Renal pelvis (tissue), 1 donor: ENCODE measurements at regions not wholly inside any gene's neighbourhood (a gene's known extent, or its start where the extent isn't known, plus 50 kb on each side); places are given as distances from the start of the nearest gene placed in this dataset.

Experiments
- DNase-seq: peaks from one replicate; pipeline ENCODE4 v3.0.0-alpha.2; 2013

DNA sequence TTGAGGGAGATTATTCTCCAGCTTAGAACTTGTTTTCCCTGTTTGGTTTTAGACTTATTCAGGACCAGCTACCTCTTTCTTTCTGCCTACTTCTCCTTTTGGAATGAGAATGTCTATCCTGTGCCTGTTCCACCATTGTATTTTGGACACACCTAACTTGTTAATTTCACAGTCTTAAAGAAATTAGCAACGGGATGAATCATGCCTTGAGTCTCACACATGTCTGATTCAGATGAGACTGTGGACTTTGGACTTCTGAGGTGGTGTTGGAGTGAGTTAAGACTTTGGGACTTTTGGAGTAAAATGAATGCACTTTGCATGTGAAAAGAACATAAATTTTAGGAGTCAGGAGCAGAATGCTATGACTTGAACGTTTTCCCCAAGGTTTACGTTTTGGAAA is 581.4 kb downstream of the CDH11 start:
- DNase-seq = no peak

DNA sequence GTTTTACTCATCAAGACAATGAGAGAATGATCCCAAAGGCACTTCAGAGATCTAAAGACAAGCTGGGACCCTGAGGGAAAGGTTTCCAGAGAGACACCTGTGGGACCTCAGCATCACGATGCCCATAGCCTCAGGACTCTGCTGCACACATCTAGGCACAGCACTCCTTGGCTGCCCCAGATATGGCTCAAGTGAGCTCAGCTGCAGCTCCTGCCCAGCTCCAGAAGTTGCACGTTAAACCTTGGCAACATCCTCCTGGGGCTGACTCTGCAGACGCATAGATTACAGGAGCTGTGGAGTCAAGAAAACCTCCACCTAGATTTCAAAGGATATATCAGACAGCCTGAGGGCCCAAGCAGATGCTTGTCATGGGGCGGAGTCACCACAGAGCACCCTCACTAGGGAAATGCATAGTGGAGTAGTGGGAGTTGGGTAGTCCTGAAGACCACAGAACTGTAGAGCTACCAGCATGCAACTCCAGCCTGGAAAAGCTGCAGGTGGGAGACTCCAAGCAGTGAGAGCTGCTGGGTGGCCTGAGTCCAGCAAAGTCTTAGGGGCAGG is 582.0 kb downstream of the CDH11 start:
- DNase-seq = no peak

DNA sequence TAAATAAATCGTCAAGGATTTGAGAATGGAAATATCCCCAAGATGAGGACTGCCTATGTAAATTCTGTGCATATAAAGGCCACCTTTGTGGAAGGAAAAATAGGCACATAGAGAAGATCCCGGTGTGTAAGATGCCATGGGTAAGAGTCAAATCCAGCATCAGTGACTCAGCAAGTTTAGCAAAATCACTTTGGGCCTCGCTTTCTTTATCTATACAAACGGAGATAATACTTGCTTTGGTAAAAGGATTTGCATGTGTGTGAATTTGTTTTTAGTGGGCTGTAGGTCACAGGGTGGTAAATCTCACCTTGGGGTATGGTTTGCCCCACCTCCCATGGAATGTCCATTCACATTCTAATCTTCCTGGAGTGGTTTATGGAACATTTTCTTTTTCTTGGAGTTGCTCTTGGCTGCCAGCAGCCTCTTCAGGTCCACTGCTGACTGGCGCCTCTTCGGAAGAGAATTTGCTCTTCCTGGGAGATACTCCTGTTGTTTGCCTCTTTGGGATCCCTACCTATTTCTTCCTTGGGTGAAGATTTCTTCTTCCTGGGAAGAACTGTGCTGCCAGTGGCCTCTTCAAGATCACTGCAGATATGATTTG is 587.6 kb downstream of the CDH11 start:
- no peak for DNase-seq

DNA sequence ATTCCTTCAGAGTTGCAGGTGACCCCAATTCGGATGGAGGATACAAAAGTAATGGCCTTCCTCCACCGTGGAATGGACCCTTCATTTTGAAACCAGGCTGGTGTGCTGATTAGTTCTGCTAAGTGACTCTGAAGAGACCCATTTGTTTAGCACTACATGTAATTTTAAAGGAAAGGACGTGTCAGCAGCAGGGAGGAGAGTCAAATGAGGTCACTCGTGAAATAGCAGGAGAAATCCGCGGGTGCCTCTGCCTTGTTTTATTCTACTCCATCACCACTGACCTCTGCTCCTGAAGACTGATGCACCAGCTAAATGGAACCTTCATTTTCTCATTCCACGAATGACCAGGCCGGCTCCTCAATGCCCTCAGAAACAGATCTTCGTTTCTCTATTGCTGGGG is 589.2 kb downstream of the CDH11 start:
- DNase-seq = no peak

DNA sequence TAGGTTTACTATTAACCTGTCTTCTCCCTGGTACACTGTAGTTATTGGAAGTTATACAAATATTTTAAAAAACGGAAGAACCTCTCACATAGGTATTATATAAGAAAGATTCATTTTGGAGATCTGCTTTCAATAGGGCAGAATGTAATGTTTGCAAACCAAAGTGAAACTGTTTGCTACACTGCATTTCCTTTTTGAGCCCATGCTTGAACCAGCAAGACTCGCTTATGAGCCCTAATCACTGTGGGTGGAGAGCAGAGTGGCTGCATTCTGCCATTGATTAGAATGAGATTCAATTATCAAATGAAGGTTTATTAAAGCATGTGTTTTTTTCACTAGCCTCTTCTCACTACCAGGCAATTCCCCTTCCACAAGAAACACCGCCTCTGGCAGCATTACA is 589.7 kb downstream of the CDH11 start:
- DNase-seq = no peak

DNA sequence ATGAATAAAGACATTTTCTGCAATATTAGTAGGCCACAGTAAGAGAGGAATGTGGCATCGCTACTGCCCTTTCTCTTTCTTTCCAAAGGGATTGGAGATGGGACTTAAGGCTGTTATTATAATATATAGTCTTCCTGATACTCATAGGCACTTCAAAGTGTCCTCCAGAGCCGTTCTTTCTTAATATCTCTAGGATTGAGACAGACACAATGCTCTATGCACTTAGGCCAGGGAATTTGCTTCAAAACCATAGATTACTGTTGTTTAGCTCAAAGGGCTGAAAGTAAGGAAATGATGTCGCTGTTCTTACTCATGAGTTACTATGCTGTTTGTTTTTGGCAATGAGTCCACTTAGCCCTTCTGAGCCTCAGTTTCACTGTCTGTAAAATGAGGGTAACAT is 590.5 kb downstream of the CDH11 start:
- DNase-seq = no peak

DNA sequence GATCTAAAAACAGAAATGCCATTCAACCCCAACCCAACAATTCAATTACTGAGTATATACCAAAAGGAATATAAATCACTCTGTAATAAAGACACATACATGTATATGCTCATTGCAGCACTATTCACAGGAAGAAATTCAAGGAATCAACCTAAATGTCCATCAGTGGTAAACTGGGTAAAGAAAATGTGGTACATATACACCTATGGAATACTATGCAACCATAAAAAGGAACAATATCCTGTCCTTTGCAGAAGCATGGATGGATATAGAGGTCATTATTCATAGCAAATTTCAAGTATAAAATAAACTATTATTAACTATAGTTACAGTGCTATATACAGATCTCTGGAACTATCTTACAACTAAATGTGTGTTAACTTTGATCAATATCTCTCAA is 599.3 kb downstream of the CDH11 start:
- DNase-seq = no peak

DNA sequence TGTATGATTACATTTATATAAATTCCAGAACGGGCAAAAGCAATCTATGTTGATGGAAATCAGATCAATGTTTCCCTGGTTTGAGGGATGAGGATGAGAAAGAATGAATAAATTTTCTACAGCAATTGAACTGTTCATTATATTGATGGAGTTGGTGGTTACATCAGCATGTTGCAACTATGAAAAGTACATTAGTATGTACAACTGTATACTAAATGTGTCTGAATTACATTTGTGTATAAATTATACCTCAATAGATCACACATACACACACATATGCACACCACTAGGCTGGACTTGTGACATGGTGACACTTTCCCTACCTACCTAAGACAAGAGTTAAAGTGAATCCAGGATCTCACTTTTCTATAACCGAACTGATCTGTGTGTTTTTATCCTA is 608.0 kb downstream of the CDH11 start:
- DNase-seq = no peak

DNA sequence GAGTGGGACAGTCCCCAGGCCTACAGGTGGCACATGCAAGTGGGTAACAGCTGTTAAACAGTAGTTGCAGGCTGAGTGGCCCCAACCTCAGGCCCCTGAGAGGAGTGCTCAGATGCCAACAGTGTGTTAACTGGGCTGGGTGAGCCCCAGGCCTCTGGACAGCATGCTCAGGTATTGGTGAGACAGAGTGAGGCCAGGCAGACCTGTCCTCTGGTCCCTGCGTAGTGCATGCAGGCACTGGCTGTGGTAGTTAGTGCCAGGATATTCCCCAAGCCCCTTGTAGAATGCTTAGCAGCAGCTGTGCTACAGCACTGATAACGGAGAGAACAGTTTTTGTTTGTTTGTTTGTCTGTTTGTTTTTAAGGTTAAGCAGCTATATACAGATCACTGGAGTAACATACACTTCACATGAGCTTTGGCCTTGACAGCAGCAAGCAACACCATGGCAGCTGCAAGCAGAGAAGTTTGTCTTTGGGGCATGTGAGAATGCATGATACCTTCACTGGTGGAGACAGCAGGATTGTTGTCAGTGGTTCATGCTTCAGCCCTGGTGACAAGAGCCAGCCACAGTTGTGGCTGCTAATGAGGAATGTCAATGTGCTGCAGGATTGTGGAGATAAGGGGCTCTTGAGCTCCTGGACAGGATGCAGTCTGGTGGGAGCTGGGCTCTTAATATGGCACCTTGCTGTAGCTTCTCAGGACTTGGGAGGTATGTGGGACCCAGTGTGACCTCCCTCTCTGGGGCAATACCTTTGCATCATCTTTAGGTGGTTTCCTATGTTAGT is 614.4 kb downstream of the CDH11 start:
- no peak for DNase-seq

DNA sequence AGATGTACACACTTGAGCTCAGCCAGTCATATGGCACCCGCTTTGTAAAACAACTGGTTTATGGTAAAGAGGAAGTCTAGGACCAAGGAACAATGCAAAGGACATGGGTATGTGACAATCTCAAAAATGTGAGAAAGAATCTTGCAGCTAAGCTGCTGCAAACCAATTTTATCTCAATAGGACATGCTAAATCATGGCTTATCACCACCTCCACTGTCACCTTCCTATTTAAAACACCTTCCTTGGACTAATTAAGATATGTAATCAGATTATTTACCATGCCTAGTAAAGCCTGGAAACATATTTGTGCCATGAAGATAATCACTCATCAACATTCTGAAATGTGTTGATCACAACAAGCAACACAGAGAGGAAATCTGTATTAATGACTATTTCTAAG is 622.7 kb downstream of the CDH11 start:
- DNase-seq = no peak

DNA sequence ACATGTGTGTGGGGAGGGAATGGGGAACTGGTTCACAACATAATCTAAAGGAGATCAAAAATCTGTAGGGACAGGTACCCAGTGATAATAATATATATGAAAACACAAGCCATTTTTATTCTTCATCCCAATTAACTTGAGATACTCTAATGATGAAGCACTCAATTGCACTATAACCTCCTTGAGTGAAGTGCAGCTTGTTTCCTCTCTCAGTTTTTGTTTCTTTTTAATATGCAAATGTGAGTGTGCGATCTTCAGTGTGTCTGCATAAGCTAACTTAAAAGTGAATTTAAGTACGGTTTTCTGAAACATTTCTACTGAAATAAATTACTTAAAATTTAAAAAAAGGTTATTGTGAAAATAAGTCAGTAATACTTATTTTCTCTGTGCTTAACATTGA is 623.5 kb downstream of the CDH11 start:
- no peak for DNase-seq

DNA sequence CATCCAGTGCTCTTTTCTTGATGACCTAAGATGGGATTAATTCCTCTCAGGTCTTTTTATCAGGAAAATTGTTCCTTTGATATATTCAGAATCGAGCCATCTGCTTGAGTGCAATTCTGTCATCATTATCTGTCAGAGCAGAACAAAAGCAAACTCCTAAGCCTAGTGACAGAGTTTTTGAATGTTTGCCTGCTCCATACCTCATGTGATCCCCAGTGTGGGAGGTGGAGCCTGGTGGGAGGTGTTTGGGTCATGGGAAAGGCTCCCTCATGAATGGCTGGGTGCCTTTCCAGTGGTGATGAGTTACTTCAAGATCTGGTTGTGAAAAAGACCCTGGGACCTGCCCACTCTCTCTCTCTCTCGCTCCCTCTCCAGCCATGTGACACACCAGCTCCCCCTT is 628.2 kb downstream of the CDH11 start:
- DNase-seq = no peak

DNA sequence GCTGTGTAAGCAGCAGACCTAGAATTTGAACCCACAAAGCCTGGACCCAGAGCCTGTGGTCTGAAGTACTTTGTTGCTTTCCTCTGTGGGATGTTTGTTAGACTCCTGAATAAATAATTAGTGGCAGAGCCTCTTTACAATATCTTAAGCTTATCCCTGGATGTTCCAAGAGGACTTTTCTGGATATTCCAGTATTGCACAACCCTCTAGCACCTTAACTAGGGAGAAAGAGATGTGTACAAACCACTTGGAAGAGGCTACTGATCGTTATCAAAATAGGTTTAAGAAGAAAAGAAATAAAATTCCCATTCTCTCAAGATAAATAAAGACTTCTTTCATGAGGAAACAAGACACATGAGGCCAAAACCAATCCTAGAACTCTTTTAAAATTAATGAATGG is 632.4 kb downstream of the CDH11 start:
- DNase-seq = no peak

DNA sequence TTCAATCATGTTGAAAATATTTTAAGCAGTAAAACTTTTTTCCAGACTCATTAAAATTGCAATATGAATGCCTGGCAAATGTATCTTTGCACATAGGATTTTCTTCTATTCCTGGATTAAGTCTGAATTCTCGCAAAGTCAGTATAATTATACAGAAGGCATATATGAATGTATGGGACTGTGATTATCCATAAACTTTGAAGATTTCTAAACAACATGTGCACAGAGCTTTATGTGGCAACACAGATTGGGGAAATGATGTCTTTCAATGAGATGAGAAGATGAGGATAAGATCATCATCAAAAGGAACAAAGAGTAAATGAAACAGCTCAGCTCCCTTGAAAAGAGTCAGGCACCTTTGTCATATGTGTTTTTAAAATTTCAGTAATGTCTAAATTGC is 635.3 kb downstream of the CDH11 start:
- no peak for DNase-seq

DNA sequence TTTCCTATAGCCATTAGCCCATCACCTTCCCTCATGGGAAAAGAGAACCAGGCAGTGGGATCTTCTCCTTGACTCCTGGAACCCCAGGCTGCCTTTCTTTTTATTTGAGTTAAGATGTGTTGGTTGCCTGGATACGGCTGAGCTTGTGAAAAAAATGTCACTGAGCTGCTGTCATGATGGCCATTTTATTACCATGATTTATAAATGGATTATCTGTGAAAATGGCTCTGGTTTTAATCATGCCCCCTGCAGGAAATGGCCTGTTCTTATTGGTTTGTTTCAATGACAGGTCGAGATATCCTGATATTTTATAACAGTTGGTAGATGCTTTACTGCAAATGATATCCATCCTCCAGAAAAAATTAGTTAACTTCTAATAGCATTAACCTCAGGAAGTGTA is 640.4 kb downstream of the CDH11 start:
- no peak for DNase-seq

DNA sequence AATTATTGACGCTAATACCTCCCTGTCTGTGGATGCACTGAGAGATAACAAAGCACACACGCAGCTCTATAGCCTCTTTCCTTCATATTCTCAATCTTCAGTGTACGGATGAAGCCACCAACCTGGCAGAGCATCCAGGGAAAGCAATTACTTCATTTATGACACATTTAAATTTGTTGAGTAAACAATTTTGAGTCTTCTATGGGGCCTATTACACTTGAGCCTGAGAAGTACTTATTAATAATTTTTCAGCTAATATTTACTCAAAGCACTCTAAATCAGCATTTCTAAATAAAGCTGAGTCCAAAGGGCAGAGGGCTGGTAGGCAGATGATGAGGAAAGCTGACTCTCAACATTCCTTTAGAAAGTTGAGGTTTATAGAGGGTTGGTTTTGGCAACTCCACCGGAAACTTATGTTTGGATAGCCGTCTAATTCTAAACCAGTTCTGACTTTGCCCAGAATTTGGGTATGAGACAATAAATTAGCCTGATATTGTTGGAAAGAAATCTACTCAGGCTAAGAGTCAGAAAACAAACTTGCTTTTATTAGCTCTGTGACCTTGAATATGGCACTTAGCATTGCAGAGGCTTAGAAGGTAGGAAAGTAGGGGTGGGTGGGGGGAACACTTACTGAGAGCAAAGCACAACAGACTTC is 643.5 kb downstream of the CDH11 start:
- peak; percentile 5 for DNase-seq

DNA sequence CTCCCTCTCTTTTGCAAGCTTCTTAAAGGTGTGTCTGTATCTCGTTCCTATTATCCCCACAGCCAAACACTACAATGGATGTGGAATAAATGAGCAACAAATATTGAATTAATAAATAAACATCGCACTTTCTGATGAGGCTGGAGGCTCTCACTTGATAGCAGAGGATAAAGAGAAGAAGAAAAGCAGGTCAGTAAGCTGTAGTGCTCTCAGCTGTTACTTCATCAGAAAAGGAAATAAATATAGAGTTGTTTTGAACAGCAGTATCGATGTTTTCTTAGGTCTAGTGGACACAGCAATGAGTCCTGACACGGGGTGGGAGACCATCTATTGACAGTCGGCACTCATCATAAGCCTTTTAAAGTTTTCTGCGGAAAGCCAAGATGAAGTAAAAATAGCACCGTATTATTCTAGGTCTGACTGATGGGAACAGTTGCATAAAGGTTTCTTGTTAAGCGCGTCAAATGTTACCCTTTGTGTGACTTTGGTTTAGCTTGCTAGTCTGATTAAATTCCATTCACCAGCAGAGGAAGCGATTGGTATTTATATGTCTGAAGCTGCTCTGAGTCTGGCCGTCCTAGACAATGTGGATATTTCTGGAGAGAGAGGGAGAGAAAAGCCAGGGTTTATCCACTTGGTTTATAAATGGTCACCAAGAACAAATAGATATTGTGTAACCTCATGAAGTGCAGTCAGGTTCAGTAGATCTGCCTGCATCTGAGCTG is 646.1 kb downstream of the CDH11 start:
- DNase-seq = no peak

DNA sequence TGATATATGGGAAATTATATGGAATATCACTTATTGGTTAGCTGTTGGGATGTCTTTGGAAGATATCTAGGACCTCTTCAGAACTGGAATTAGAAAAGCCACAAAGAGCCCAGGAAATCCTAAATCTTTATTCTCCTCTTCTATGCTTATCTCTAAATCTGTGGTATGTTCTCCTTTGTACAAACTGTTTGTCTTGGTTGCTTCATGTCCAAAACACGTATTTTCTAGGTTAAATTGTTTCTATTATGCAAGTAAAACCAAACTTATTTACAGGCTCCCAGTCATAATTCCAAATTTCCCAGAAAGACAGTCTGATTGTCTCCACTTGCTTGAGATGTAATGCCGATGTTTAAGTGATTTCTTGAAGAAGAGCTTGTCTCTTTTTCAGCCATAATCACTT is 650.9 kb downstream of the CDH11 start:
- DNase-seq = no peak

DNA sequence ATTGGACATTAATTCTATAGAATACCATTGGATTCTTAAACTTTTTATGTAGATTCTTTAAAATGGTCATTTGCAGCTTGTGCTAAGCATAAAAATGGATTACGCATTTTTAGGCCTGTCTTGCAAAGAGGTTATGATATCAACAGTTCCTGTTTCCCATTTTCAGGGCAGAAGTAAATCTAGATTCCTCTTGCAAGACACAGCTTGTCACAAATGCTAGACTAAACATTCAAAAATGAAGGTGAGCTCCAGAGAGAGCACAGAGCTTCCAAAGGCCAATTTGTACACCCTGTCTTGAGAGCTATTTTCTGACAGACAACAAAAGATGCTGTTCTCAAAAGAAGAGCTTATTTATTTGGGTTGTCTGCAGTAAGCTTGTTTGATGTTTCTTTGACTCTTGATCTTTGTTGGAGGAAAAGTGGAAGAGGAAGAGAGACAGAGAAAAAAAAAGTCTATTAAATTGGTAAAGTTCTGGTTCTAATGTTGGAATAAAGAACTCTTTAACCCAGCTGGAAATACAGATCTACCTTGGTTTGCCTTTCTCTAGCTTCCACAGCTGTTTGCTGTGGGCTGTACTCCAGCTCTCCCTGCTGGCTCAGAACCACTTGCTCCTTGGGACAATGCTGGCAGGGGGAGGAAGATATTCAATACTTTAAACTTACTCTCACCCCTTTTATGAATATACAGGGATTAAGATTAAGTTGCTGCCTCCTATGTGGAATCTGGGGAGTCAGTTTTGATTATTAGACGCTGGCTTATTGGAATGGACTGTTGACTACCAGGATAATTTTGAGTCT is 651.8 kb downstream of the CDH11 start:
- no peak for DNase-seq

DNA sequence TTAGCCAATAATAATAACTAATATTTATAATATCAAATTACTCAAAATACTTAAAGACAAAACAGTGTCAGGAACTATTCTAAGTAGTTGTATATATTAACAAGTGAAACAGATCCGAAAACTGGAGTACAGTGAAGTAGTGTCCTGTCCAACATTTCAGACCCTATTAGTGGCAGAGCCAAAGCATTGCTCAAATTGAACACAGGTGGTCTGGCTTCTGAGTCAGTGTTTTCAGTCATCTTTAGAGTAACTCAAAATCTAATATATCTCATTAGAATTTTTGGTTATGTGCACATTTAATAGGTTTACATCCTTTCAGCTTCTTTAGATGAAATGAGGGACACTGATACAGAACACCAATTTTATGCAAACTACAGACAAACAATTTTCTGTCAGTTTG is 652.5 kb downstream of the CDH11 start:
- no peak for DNase-seq

DNA sequence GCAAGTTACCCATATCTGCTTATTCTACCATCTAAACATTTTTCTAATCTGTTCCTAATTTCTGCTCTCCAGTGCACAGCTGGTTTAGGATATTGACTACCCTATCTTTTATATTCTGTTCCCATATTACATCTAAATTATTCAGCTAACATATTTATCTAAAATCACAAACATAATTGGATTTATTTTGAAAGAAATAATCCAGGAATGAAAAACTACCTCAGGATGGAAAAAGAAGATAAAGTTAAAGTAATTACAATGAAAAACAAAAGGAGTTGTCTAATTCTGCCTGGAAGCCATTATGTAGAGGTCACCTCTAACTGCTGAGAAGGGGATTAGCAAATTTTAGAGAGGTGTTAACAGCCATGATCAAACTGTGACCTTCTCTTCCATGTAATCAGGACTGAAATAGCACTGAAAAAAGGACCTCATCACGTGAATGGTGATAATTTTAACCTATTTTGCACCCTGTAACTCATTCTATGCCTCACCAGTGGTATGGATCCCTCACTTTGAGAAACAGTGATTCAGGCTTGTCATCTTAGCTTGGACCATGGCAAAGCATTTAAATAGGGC is 653.3 kb downstream of the CDH11 start:
- DNase-seq = no peak
